ENCODE measurements at regions not wholly inside any gene's neighbourhood (a gene's known extent, or its start where the extent isn't known, plus 50 kb on each side); places are given as distances from the start of the nearest gene placed in this dataset.

GRCh38 chr1:193325042-193325441 lies 138.6 kb upstream of the B3GALT2 start:
- Histone ChIP-seq H3K36me3 (ENCODE audit: control insufficient read depth, insufficient read depth, low read length) (no peaks in the 10 kb centered on the region), H2AFZ (ENCODE audit: low read depth, low read length) (no peak overlapping the region), H3K4me1 (replicated peaks in 1 of 2; ENCODE audit: control insufficient read depth in 2 of 2, insufficient read depth in 2 of 2, low read length in 2 of 2) (no peaks in the 10 kb centered on the region), H3K9me3 (replicated peaks; ENCODE audit: control insufficient read depth, insufficient read depth, low read depth, low read length) (no peaks in the 10 kb centered on the region), H3K4me3 (no peak overlapping the region), H3K9me1 (ENCODE audit: control insufficient read depth, insufficient read depth, low read length) (no peaks in the 10 kb centered on the region), H3K4me2 (ENCODE audit: insufficient read depth, low read length) (no peak overlapping the region), H3K27me3 (ENCODE audit: control insufficient read depth in 2 of 2, insufficient read depth in 2 of 2, low read length in 2 of 2) (no peaks in the 10 kb centered on the region), H4K20me1 (replicated peaks; ENCODE audit: control insufficient read depth, insufficient read depth, low read length) (no peaks in the 10 kb centered on the region), H3K79me2 (ENCODE audit: control insufficient read depth, insufficient read depth, low read length) (no peaks in the 10 kb centered on the region), H3K27ac (ENCODE audit: extremely low read depth, low read depth, low read length) (no peak overlapping the region), H3K9ac (ENCODE audit: insufficient read depth in 1 of 2, low read depth in 2 of 2, low read length in 2 of 2) (no peak overlapping the region)
- CTCF ChIA-PET (ENCODE audit: low intra/inter-chr PET ratio), result no interaction called here
- no TSS peak for BruUV-seq (replicated peaks)
- POLR2A ChIA-PET, result no interaction called here
- FAIRE-seq (no peak), ATAC-seq (no peak), DNase-seq (ENCODE audit: extremely low read depth in 1 of 4, low spot score in 3 of 4) (no peak)
- in situ Hi-C loops (cut with MboI), result no loop called here
- 0% methylated on average over 1 of the region's 1 CpG for WGBS (ENCODE audit: insufficient coverage, low coverage, missing lambda C conversion rate)
- TF ChIP-seq HEY1 (CRISPR knock-in tag; IDR thresholded peaks at IDR 0.05; ENCODE audit: borderline replicate concordance), result no peak
- TF ChIP-seq CHCHD3 (CRISPR knock-in tag; IDR thresholded peaks at IDR 0.05), result no peak
- no peak for TF ChIP-seq ZFP91 (CRISPR knock-in tag; IDR thresholded peaks at IDR 0.05)
- no peak for TF ChIP-seq NFRKB (IDR thresholded peaks at IDR 0.05; ENCODE audit: low read depth)
- no peak for TF ChIP-seq ZNF23 (CRISPR knock-in tag; IDR thresholded peaks at IDR 0.05)
- no peak for TF ChIP-seq IRF1 (CRISPR knock-in tag; IDR thresholded peaks at IDR 0.05; ENCODE audit: borderline replicate concordance)
- TF ChIP-seq CREM (IDR thresholded peaks at IDR 0.05; ENCODE audit: low read depth), result no peak
- no peak for TF ChIP-seq SAP30 (IDR thresholded peaks at IDR 0.05; ENCODE audit: borderline replicate concordance, insufficient read depth, low read depth, low read length, poor library complexity, severe bottlenecking)
- intact Hi-C loops (cut with micrococcal nuclease), result no loop called here

Data from K562 (cell line).